Neural progenitor cell (in vitro differentiated cells): ENCODE measurements at regions not wholly inside any gene's neighbourhood (a gene's known extent, or its start where the extent isn't known, plus 50 kb on each side); places are given as distances from the start of the nearest gene placed in this dataset.

Experiments
- CTCF ChIP-seq: fragments of 200-600 bp; sonication (generic); IDR thresholded peaks from 2 replicates; pipeline ENCODE4 v1.5.1; 2017; ENCODE audit warnings: antibody characterized with exemption, mild to moderate bottlenecking
- EZH2 ChIP-seq: fragments of 200-600 bp; sonication (generic); IDR thresholded peaks from 2 replicates; pipeline ENCODE4 v1.6.1; 2017; ENCODE audit warnings: antibody characterized with exemption, mild to moderate bottlenecking, moderate library complexity

GRCh38 chr3:82467051-82467450, 705.6 kb upstream of the GBE1 start:
- TF ChIP-seq EZH2 (no peak), CTCF (no peak)
